Astrocyte of the spinal cord (primary cell): ENCODE measurements at regions not wholly inside any gene's neighbourhood (a gene's known extent, or its start where the extent isn't known, plus 50 kb on each side); places are given as distances from the start of the nearest gene placed in this dataset.

Source experiments
- DNase-seq: peaks from one replicate; pipeline ENCODE4 v3.0.0; 2011; ENCODE audit warnings: low read depth, low spot score
- H3K4me3 ChIP-seq: 2 replicates; pipeline ENCODE4 v1.5.1; 2011; ENCODE audit warnings: low read depth, mild to moderate bottlenecking, low read length, moderate library complexity
- in situ Hi-C: cut with HindIII; loops from 2 replicates; pipeline ENCODE4 v1.10.0; 2017; ENCODE audit warnings: low sequenced_read_pairs
- TF ChIP-seq, protein P1 (sequence below): IDR thresholded peaks from 2 replicates; pipeline ENCODE4 v1.5.1; 2012; ENCODE audit warnings: low read depth, mild to moderate bottlenecking, low read length, inconsistent platforms

DNA sequence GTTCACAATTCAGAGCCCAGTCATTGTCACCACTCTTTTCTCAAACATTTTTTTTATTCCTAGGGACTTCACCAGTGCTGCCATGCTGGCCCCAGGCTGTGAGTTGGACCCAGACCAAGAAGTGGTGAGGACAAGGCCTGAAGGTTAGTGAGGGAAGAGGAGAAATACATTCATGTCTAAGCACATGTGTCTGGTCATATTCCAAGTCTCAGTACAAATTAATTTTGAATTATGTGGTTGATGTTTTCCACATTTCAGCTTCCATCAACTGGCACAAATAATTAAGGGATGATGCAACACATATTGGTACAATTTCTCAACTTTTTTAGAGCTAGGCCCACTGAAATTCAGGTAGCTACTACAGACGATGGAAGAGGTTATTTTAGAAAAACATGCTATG is 106.6 kb upstream of the UPP2 start:
- in situ Hi-C loops: no loop called here
- no peak for DNase-seq
- H3K4me3 ChIP-seq: no peak overlapping the region
- TF ChIP-seq, protein P1, sequence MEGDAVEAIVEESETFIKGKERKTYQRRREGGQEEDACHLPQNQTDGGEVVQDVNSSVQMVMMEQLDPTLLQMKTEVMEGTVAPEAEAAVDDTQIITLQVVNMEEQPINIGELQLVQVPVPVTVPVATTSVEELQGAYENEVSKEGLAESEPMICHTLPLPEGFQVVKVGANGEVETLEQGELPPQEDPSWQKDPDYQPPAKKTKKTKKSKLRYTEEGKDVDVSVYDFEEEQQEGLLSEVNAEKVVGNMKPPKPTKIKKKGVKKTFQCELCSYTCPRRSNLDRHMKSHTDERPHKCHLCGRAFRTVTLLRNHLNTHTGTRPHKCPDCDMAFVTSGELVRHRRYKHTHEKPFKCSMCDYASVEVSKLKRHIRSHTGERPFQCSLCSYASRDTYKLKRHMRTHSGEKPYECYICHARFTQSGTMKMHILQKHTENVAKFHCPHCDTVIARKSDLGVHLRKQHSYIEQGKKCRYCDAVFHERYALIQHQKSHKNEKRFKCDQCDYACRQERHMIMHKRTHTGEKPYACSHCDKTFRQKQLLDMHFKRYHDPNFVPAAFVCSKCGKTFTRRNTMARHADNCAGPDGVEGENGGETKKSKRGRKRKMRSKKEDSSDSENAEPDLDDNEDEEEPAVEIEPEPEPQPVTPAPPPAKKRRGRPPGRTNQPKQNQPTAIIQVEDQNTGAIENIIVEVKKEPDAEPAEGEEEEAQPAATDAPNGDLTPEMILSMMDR: no peak

DNA sequence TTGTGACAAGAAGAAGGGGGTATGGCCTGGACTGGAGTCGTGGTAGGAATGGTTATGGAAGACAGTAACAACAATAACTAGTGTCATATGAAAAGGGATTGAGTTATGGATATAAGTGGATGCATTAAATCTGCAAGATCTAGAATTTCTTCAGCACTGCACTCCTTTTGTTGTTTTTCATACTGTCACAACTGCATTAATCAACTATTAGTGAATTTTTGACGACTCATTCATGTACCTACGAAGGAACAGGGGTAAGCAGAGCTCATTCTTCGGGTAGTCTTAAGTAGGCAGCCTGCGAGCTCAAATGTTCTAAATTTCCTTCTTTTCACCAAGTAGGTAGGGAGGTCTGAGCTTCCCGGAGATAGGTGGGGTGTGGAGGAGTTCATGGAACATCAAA is 109.7 kb upstream of the UPP2 start:
- no peak overlapping the region for H3K4me3 ChIP-seq
- in situ Hi-C loops: no loop called here
- no peak for DNase-seq
- TF ChIP-seq, protein P1: no peak

DNA sequence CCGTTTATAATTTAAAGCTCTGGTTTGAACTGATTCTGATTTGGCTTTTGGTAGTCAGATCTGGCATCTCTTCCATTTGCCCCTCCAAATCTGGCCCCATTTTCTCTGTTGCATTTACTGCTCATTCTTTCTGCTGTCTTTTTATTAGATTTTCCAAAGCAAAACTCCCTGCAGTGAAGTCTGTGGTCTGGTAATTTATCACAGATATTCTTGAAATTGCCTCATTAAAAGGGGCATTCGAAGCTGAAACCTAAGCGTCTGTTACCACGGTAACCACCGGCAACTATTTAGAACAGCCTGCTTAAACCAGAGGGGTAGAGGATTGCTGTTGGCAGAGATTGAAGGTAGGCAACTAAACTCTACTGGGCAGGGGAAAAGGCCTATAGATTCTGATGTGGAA is 111.5 kb upstream of the UPP2 start:
- in situ Hi-C loops: no loop called here
- no peak for DNase-seq
- H3K4me3 ChIP-seq: no peak overlapping the region
- TF ChIP-seq, protein P1: no peak

DNA sequence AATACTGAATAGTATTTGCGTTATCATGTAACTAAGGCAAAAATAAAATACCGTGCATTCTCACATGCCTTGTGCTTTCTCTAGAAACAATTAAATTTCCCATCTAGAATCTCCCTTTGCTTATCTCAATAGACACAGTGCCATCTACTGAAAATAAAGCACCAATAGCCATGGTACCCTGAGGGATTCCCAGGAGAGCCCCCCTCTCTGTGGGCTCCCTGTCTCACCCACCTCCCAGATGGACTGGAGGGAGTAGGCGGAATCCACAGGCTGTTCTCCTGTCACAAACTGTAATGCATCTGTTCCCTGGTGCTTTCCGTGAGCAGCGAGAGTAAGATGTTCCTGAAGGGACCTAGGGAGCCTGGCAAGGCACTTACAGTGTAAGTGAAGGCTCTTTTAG is 112.4 kb upstream of the UPP2 start:
- H3K4me3 ChIP-seq: no peak overlapping the region
- DNase-seq: no peak
- in situ Hi-C loops: no loop called here
- TF ChIP-seq, protein P1: no peak

- in situ Hi-C loops: no loop called here
Observed at GRCh38 chr2:157986761-157987160, 110.6 kb upstream of the ACVR1 start.

GRCh38 chr2:157984866-157985265 is 108.7 kb upstream of the ACVR1 start:
- no peak overlapping the region for H3K4me3 ChIP-seq
- no peak for DNase-seq
- in situ Hi-C loops: no loop called here
- TF ChIP-seq, protein P1: no peak

More at GRCh38 chr2:157986761-157987160, 110.6 kb upstream of the ACVR1 start:
- TF ChIP-seq, protein P1: no peak
- DNase-seq: no peak
- H3K4me3 ChIP-seq: no peak overlapping the region

DNA sequence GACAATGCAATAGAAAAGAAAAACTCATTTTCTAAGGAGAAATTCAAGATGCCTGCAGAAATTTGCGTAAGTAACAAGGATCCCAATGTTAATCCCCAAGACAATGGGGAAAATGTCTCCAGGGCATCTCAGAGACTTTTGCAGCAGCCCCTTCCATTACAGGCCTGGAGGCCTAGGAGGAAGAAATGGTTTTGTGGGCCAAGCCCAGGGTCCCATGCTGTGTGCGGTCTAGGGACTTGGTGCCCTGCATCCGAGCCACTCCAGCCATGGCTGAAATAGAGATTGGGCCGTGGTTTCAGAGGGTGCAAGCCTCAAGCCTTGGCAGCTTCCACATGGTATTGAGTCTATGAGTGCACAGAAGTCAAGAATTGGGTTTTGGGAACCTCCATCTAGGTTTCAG is 103.9 kb upstream of the ACVR1 start:
- H3K4me3 ChIP-seq: no peak overlapping the region
- in situ Hi-C loops: no loop called here
- TF ChIP-seq, protein P1: no peak
- DNase-seq: no peak
